Adrenal gland (tissue), 5 donors: ENCODE measurements at regions not wholly inside any gene's neighbourhood (a gene's known extent, or its start where the extent isn't known, plus 50 kb on each side); places are given as distances from the start of the nearest gene placed in this dataset.
"Not testable (repeated sequence)": the region's sequence is repeated elsewhere in the genome, so short reads cannot be mapped to it uniquely, and the experiment has no call there.

ENCODE experiments used
- POLR2A ChIP-seq, 2 donors: fragments of 450-650 bp; IDR thresholded peaks; one replicate each; pipeline ENCODE4 v1.6.1; 2017; ENCODE audit warnings: antibody characterized with exemption in 2 of 2, mild to moderate bottlenecking in 2 of 2, moderate library complexity in 1 of 2
- TF ChIP-seq, protein P1 (sequence below), 6 experiments: fragments of 450-650 bp in 4 of 6; fragments of 200-600 bp in 2 of 6; sonication (generic) in 1 of 6; IDR thresholded peaks; 1 replicate in 5 of 6; 2 replicates in 1 of 6; pipeline versions ENCODE4 v1.5.1 to v1.8.0; 2016 to 2021; ENCODE audit warnings: antibody characterized with exemption in 6 of 6, mild to moderate bottlenecking in 2 of 6, moderate library complexity in 1 of 6
- donor health status: DM: no; HTN: no; CAD: no.

DNA sequence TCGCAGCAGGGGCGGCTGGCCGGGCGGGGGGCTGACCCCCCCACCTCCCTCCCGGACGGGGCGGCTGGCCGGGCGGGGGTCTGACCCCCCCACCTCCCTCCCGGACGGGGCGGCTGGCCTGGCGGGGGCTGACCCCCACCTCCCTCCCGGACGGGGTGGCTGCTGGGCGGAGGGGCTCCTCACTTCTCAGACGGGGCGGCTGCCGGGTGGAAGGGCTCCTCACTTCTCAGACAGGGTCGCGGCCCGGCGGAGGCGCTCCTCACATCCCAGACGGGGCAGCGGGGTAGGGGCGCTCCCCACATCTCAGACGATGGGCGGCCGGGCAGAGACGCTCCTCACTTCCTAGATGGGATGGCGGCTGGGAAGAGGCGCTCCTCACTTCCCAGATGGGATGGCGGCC, 260.2 kb upstream of the PTCHD4 start:
- TF ChIP-seq, protein P1, sequence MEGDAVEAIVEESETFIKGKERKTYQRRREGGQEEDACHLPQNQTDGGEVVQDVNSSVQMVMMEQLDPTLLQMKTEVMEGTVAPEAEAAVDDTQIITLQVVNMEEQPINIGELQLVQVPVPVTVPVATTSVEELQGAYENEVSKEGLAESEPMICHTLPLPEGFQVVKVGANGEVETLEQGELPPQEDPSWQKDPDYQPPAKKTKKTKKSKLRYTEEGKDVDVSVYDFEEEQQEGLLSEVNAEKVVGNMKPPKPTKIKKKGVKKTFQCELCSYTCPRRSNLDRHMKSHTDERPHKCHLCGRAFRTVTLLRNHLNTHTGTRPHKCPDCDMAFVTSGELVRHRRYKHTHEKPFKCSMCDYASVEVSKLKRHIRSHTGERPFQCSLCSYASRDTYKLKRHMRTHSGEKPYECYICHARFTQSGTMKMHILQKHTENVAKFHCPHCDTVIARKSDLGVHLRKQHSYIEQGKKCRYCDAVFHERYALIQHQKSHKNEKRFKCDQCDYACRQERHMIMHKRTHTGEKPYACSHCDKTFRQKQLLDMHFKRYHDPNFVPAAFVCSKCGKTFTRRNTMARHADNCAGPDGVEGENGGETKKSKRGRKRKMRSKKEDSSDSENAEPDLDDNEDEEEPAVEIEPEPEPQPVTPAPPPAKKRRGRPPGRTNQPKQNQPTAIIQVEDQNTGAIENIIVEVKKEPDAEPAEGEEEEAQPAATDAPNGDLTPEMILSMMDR (IDR thresholded peaks at IDR 0.05), result not testable (repeated sequence)
- not testable (repeated sequence) for TF ChIP-seq POLR2A (IDR thresholded peaks at IDR 0.05)
